SK-N-SH treated with all-trans-retinoic acid at 6 μM for 48 hours (cell line): ENCODE measurements at regions not wholly inside any gene's neighbourhood (a gene's known extent, or its start where the extent isn't known, plus 50 kb on each side); places are given as distances from the start of the nearest gene placed in this dataset.

Source experiments
- ATAC-seq: fragments of 200-7000 bp; cut with Tn5 transposase; 3 replicates; pipeline ENCODE4 v1.9.1; 2020; ENCODE audit warnings: mild to moderate bottlenecking, moderate library complexity
- ARNTL ChIP-seq: fragments of 450-650 bp; formaldehyde crosslinking; IDR thresholded peaks from 2 replicates; pipeline ENCODE4 v1.5.0; 2020; ENCODE audit warnings: low read depth, mild to moderate bottlenecking, moderate library complexity, borderline replicate concordance
- BACH2 ChIP-seq: fragments of 250-450 bp; sonication (Bioruptor Pico); IDR thresholded peaks from 2 replicates; pipeline ENCODE4 v1.9.0; 2021; ENCODE audit warnings: mild to moderate bottlenecking, borderline replicate concordance
- CREB5 ChIP-seq: fragments of 250-450 bp; sonication (Bioruptor Pico); IDR thresholded peaks from 2 replicates; pipeline ENCODE4 v1.5.1; 2020; ENCODE audit warnings: low read depth, mild to moderate bottlenecking, moderate library complexity
- CSDC2 ChIP-seq: fragments of 250-450 bp; sonication (Bioruptor Pico); IDR thresholded peaks from 2 replicates; pipeline ENCODE4 v1.5.0; 2020; ENCODE audit warnings: mild to moderate bottlenecking, moderate library complexity
- GLIS3 ChIP-seq: fragments of 250-450 bp; sonication (Bioruptor Pico); IDR thresholded peaks from 2 replicates; pipeline ENCODE4 v1.5.0; 2020; ENCODE audit warnings: mild to moderate bottlenecking, moderate library complexity
- ISL1 ChIP-seq: fragments of 250-450 bp; sonication (Bioruptor Pico); IDR thresholded peaks from 2 replicates; pipeline ENCODE4 v2.1.2; 2022; ENCODE audit warnings: mild to moderate bottlenecking, moderate library complexity
- OSR1 ChIP-seq: fragments of 250-450 bp; sonication (Bioruptor Pico); IDR thresholded peaks from 2 replicates; pipeline ENCODE4 v1.8.0; 2022; ENCODE audit warnings: moderate library complexity, mild to moderate bottlenecking, inconsistent platforms
- POU6F1 ChIP-seq: fragments of 250-450 bp; sonication (Bioruptor Pico); IDR thresholded peaks from 2 replicates; pipeline ENCODE4 v1.8.0; 2021; ENCODE audit warnings: low read depth, mild to moderate bottlenecking, moderate library complexity, borderline replicate concordance
- PPARA ChIP-seq: fragments of 250-450 bp; sonication (Bioruptor Pico); IDR thresholded peaks from 2 replicates; pipeline ENCODE4 v1.5.0; 2020; ENCODE audit warnings: mild to moderate bottlenecking, borderline replicate concordance
- RARB ChIP-seq: fragments of 250-450 bp; sonication (Bioruptor Pico); IDR thresholded peaks from 2 replicates; pipeline ENCODE4 v1.8.0; 2021; ENCODE audit warnings: mild to moderate bottlenecking, moderate library complexity
- SNAI2 ChIP-seq: fragments of 250-450 bp; sonication (Bioruptor Pico); IDR thresholded peaks from 2 replicates; pipeline ENCODE4 v1.5.0; 2020; ENCODE audit warnings: mild to moderate bottlenecking, moderate library complexity
- TCF4 ChIP-seq: fragments of 250-450 bp; sonication (Bioruptor Pico); IDR thresholded peaks from 2 replicates; pipeline ENCODE4 v1.8.0; 2021; ENCODE audit warnings: mild to moderate bottlenecking, moderate library complexity, borderline replicate concordance
- TOX ChIP-seq: fragments of 250-450 bp; sonication (Bioruptor Pico); IDR thresholded peaks from 2 replicates; pipeline ENCODE4 v1.8.0; 2021; ENCODE audit warnings: mild to moderate bottlenecking, moderate library complexity, borderline replicate concordance
- TSHZ2 ChIP-seq: fragments of 250-450 bp; sonication (Bioruptor Pico); IDR thresholded peaks from 2 replicates; pipeline ENCODE4 v1.5.0; 2020; ENCODE audit warnings: mild to moderate bottlenecking, moderate library complexity
- ZC3H10 ChIP-seq: fragments of 250-450 bp; sonication (Bioruptor Pico); IDR thresholded peaks from 2 replicates; pipeline ENCODE4 v1.5.1; 2021; ENCODE audit warnings: mild to moderate bottlenecking, moderate library complexity
- ZFP3 ChIP-seq: fragments of 250-450 bp; sonication (Bioruptor Pico); IDR thresholded peaks from 2 replicates; pipeline ENCODE4 v1.5.0; 2020; ENCODE audit warnings: mild to moderate bottlenecking, moderate library complexity
- ZFP30 ChIP-seq: fragments of 450-650 bp; formaldehyde crosslinking; IDR thresholded peaks from 2 replicates; pipeline ENCODE4 v1.5.0; 2022; ENCODE audit warnings: mild to moderate bottlenecking, moderate library complexity
- ZNF70 ChIP-seq: fragments of 450-650 bp; formaldehyde crosslinking; IDR thresholded peaks from 2 replicates; pipeline ENCODE4 v1.5.0; 2020; ENCODE audit warnings: mild to moderate bottlenecking, moderate library complexity
- ZNF8 ChIP-seq: fragments of 450-650 bp; formaldehyde crosslinking; IDR thresholded peaks from 2 replicates; pipeline ENCODE4 v1.5.0; 2020; ENCODE audit warnings: mild to moderate bottlenecking, moderate library complexity
- TF ChIP-seq, protein P1 (sequence below): fragments of 250-450 bp; sonication (Bioruptor Pico); IDR thresholded peaks from 2 replicates; pipeline ENCODE4 v1.8.0; 2020; ENCODE audit warnings: mild to moderate bottlenecking, moderate library complexity, borderline replicate concordance
- TF ChIP-seq, protein P2 (sequence below): fragments of 250-450 bp; sonication (Bioruptor Pico); IDR thresholded peaks from 2 replicates; pipeline ENCODE4 v1.5.1; 2021; ENCODE audit warnings: mild to moderate bottlenecking, moderate library complexity

DNA sequence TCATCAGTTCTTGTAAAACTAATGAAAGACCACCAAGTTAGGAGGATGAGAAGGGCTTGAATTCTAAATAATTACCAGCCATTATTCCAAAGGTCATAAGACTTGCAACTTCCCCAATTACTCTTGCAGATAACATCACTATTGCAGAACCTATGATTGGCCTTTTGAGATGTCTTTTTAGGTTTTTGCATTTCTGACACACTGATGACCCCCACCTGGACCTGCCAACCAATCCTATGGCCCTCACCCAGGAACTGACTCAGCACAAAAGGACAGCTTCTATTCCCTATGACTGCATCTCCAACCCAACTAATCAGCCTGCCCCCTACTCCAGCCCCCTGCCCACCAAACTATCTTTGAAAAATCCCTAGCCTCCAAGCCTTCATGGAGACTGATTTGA is 111.5 kb upstream of the COPS8 start:
- TF ChIP-seq BACH2 (no peak), CREB5 (CRISPR knock-in tag) (no peak), ZC3H10 (CRISPR knock-in tag) (no peak), TOX (CRISPR knock-in tag) (no peak), ARNTL (CRISPR knock-in tag) (no peak), ZNF8 (CRISPR knock-in tag) (no peak), ZFP30 (CRISPR knock-in tag) (no peak), SNAI2 (CRISPR knock-in tag) (no peak), OSR1 (CRISPR knock-in tag) (no peak), TCF4 (no peak), ISL1 (CRISPR knock-in tag) (no peak), CSDC2 (no peak), RARB (CRISPR knock-in tag) (no peak), ZFP3 (CRISPR knock-in tag) (no peak), GLIS3 (CRISPR knock-in tag) (no peak), ZNF70 (no peak), TSHZ2 (no peak), POU6F1 (CRISPR knock-in tag) (no peak)
- TF ChIP-seq, protein P1, sequence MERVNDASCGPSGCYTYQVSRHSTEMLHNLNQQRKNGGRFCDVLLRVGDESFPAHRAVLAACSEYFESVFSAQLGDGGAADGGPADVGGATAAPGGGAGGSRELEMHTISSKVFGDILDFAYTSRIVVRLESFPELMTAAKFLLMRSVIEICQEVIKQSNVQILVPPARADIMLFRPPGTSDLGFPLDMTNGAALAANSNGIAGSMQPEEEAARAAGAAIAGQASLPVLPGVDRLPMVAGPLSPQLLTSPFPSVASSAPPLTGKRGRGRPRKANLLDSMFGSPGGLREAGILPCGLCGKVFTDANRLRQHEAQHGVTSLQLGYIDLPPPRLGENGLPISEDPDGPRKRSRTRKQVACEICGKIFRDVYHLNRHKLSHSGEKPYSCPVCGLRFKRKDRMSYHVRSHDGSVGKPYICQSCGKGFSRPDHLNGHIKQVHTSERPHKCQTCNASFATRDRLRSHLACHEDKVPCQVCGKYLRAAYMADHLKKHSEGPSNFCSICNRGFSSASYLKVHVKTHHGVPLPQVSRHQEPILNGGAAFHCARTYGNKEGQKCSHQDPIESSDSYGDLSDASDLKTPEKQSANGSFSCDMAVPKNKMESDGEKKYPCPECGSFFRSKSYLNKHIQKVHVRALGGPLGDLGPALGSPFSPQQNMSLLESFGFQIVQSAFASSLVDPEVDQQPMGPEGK (CRISPR knock-in tag) = no peak
- TF ChIP-seq, protein P2, sequence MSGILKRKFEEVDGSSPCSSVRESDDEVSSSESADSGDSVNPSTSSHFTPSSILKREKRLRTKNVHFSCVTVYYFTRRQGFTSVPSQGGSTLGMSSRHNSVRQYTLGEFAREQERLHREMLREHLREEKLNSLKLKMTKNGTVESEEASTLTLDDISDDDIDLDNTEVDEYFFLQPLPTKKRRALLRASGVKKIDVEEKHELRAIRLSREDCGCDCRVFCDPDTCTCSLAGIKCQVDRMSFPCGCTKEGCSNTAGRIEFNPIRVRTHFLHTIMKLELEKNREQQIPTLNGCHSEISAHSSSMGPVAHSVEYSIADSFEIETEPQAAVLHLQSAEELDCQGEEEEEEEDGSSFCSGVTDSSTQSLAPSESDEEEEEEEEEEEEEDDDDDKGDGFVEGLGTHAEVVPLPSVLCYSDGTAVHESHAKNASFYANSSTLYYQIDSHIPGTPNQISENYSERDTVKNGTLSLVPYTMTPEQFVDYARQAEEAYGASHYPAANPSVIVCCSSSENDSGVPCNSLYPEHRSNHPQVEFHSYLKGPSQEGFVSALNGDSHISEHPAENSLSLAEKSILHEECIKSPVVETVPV (CRISPR knock-in tag) = no peak
- ATAC-seq = no peak

DNA sequence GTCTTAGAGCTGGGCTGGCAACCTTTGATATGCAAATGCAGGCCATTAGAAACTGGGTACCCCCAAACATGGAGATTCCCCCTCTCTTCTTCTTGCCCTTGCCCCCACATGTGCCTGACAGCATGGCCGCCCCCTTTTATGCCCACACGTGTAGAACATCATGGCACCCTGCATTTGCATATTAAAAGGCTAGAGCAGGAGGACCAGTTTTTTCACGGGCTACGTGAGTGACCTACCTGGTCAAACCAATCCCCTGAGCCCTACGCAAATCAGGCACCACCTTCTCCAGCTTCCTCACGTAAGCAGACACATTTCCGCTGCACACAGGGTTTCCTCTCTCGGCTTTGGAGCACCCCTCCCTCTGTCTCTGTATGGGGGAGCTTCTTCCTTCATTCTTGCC is 110.9 kb upstream of the COPS8 start:
- no peak for ATAC-seq
- TF ChIP-seq ZFP30 (CRISPR knock-in tag) = no peak
- no peak for TF ChIP-seq CREB5 (CRISPR knock-in tag)
- TF ChIP-seq CSDC2 = no peak
- TF ChIP-seq PPARA (CRISPR knock-in tag) = no peak

GRCh38 chr2:236975766-236976165 is 109.9 kb upstream of the COPS8 start:
- ATAC-seq = no peak
- TF ChIP-seq POU6F1 (CRISPR knock-in tag) (no peak), ISL1 (CRISPR knock-in tag) (no peak), ZFP30 (CRISPR knock-in tag) (no peak), ZC3H10 (CRISPR knock-in tag) (no peak)
- TF ChIP-seq, protein P1 (CRISPR knock-in tag) = no peak
